ENCODE measurements at regions not wholly inside any gene's neighbourhood (a gene's known extent, or its start where the extent isn't known, plus 50 kb on each side); places are given as distances from the start of the nearest gene placed in this dataset.

DNA sequence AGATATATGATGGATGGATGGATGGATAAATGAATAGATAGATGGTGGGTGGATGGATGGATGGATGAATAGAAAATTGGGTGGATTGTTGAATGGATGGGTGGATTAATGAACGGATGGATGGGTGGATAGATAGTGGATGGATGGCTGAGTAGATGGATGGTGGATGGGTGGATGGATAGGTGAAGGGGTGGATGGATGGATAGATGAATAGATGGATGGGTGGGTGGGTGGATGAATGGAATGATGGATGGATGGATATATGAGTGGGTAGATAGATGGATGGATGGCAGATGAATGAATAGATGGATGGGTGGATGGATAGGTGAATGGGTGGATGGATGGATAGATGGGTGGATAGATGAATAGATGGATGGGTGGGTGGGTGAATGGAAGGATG lies 80.7 kb upstream of the NEDD9 start:
- TF ChIP-seq, protein P1, sequence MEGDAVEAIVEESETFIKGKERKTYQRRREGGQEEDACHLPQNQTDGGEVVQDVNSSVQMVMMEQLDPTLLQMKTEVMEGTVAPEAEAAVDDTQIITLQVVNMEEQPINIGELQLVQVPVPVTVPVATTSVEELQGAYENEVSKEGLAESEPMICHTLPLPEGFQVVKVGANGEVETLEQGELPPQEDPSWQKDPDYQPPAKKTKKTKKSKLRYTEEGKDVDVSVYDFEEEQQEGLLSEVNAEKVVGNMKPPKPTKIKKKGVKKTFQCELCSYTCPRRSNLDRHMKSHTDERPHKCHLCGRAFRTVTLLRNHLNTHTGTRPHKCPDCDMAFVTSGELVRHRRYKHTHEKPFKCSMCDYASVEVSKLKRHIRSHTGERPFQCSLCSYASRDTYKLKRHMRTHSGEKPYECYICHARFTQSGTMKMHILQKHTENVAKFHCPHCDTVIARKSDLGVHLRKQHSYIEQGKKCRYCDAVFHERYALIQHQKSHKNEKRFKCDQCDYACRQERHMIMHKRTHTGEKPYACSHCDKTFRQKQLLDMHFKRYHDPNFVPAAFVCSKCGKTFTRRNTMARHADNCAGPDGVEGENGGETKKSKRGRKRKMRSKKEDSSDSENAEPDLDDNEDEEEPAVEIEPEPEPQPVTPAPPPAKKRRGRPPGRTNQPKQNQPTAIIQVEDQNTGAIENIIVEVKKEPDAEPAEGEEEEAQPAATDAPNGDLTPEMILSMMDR (IDR thresholded peaks at IDR 0.05), result no peak
- no peak for TF ChIP-seq POLR2AphosphoS5 (IDR thresholded peaks at IDR 0.05)
- TF ChIP-seq POLR2A (IDR thresholded peaks at IDR 0.05), result no peak
